GM18909 (cell line): ENCODE measurements at regions not wholly inside any gene's neighbourhood (a gene's known extent, or its start where the extent isn't known, plus 50 kb on each side); places are given as distances from the start of the nearest gene placed in this dataset.

Source experiments
- ATAC-seq: cut with Tn5 transposase; IDR thresholded peaks from one replicate; pipeline ENCODE4 v1.9.1; 2021; ENCODE audit warnings: mild to moderate bottlenecking; ENCODE audit not compliant: unreplicated experiment, poor library complexity

DNA sequence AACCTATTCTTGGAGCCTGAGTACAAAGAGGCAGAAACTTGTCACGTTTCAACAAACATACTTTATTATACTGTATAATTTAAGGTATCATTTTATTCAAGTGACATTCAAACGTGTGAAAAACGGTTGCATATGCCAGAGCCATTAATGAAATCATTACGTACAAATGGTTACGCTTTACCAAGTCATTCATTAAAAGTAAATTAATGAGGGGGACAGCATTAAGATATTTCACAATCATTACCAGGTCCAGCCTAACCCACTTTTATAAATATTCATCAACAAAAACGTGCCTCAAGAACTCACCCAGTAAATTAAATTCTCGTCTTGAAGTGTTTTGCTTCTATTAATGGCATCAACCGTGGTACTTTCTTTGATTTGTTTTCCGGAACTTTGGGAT is 253.0 kb downstream of the RPS24 start:
- no peak for ATAC-seq

DNA sequence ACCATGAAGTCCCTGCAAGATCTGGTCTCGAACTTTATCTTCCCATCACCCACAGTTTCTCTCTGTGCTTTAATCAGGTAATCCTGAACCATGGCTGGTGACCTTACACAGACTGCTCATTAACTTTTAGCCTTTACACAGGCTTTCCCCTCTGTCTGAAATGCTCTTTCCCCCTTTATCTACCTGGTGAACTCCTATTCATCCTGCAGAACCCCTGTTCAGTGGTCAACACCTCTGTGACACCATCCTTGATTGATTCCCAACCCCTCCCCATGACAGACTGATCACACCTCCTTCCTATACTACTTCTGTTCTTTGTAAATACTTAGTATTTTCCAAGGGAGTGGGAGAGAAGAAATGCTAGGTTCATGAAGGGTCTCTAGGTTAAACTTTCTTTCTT is 254.0 kb downstream of the RPS24 start:
- no peak for ATAC-seq

DNA sequence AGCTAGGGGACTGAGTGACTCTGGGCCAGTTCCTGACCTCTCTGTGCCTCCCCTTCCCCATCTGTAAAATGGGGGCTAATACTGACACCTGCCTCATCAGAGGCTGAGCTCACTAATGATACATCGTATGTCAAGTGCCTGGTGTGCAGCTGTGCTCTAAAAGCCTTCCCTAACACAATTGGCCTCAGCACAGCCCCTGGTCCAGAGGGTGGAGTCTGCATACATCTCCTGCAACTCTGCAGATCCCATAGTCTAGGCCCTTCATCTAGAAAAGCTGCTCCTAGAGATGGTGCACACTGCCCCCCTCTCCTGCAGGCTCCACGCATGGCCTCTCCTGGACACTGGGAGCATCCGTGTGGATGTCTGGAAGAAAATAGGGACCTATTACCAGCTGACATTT is 255.0 kb downstream of the RPS24 start:
- ATAC-seq = no peak

DNA sequence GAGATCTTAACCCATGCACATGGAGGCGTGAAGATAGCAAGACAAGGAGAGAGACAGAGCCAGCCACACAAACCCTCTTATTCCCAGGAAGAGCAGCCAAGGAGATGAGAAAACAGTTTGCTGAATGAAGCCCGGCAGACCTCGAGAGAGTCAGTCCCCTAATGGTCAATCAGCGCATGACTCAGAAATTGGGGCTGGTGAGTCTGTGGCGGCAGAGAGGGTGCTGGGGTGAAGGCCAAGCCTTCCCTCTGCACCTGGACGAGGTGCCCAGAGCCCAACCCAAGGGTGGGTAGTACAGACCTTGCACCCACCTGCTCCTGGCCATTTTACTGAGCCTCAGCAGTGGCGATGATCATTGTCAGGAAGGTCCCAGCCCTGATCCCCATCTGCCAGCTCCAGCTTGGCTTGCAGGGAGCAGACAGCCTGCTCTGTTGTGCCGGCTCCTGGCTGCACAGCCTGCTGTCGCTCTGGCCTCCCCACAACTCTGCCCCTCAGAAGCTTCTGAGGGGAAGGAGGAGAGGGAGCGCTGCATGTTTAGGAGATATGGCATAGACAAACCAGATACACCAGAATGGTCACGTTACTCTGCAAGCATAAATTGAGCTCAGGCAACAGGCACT is 256.6 kb downstream of the RPS24 start:
- no peak for ATAC-seq

DNA sequence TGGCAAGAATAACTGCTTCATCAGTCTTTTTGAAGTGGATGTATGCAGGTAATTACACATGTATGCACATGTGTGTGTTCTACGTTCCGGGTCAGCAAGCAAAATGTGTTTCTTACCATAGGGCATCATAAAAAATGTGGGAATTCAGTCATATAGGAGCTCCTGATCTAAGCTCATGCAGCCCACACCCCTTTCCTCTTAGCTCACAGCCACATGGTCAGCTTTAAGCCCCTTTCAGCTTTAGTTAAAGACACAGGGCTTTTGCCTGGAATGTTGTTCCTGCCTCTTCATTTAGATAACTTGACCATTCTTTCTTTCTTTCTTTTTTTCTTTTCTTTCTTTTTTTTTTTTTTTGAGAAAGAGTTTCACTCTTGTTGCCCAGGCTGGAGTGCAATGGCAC is 258.1 kb downstream of the RPS24 start:
- no peak for ATAC-seq

DNA sequence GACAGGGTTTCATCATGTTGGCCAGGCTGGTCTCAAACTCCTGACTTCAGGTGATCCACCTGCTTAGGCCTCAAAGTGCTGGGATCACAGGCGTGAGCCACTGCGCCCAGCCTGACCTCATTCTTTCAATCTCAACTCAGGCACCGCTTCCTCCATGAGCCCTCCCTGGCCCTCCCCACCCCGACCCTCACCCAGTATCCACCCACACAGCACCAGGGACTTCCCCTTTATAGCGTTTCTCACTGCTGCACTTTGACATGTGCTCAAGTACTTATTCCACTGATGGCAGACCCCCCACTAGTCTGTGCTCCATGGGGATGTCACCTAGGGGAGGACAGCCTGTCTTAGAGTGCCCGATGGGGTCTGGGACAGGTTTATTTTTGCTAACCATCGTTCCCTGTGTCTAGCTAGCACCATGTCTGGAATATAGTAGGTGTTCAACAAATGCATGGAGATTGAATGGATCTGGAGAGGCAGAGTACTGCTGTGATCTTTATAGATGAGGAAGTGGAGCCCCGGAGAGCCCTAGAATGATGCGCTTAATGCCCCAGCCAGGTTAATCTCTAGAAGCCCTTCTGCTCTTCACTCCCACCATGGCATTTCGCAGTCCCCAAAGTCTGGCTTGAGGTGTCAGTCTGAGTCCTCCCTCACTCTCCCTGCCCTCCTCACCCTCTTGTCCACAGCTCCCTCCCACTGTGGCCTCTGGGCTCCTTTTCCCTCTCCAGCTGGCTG is 258.8 kb downstream of the RPS24 start:
- ATAC-seq = no peak

DNA sequence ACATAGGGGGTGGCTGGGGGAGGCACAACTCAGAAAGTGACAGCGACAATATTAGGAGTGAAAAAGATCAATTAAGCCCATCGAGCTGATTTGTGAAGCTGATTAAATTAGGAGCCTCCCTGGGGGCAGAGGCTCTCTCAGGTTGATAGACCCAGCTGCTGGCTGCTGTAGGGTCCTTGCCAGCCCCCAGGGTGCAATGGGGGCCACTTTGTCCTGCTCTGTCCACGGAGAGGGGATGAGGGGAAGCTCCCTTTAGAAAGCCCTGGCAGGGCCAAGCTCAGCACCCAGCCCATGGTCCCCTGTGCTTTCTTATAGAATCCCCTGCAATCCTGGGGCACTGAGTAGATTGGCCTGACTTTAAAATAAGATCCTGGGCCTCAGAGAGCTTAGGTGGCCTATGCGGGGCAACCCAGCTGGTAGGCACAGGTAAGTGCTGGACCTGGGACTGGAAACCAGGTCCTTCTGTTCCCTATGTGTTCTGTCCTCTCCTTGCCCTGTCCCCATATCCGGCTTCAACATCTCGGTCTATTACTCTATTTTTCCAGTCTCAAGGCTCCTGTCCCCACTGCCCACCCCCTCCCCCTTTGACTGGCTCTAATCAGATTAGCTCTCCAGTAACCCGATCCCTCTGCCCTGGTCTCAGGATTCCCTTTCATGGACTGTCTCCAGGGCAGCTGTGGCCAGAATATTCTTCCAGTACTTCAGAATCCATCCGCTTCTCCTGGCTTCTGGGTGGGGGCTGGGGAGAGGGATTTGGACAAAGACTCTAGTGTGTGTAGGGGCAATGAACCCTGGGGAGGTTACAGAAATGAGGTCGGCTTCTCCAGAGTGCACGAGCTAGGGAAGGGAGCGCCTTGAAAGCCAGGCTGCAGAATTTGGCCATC is 259.6 kb downstream of the RPS24 start:
- ATAC-seq = no peak

DNA sequence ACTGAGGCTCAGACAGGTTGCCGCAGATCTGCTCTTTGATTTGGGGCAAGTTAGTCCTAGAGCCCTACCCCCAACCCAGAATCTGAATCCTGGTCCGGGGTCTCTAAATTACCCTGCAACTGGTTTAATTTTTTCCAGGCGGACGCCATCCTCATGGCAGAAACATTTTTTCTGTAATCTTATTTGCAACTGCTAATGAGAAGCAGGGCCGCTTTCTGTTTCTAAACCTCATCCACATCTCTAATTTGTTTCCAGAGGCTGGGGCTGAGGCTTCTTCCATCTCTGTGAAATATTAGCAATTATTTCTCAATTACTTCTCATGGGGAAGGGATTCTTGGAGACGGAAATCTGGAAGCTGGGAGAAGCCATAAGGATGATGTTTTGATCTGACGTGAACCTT is 261.6 kb downstream of the RPS24 start:
- ATAC-seq = no peak

DNA sequence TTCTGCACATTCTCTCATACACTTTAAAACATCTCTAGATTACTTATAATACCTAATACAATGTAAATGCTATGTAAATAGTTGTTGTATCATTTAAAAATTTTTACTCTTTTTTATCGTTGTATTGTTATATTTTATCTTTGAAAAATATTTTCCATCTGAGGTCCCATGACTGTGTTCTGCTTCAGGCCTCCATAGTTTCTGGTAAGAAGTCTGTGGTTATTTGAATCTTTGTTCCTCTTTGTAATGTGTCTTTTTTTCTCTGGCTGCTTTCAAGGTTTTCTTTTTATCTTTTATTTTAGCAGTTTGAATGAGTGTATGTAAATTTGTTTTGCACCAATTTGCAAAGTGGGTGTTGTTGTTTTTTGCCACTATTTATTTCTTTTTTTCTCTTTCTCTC is 263.1 kb downstream of the RPS24 start:
- ATAC-seq = no peak

DNA sequence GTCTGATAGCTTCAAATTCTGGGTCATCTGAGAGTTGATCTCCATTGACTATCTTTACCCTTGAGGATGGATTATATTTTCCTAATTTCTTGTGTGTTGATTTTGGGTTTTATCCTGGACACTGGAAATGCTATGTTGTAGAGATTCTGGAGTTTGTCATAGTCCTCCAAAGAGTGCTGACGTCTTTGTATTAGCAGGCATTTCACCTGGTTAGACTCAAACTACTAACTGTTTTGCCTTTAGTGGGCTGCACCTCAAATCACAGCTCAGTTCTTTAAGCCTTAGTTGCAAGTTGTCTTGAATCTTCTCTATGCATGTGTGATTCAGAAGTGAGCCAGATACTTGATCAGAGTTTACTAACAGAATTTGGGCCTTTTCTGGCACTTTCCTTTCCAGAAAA is 264.3 kb downstream of the RPS24 start:
- no peak for ATAC-seq

DNA sequence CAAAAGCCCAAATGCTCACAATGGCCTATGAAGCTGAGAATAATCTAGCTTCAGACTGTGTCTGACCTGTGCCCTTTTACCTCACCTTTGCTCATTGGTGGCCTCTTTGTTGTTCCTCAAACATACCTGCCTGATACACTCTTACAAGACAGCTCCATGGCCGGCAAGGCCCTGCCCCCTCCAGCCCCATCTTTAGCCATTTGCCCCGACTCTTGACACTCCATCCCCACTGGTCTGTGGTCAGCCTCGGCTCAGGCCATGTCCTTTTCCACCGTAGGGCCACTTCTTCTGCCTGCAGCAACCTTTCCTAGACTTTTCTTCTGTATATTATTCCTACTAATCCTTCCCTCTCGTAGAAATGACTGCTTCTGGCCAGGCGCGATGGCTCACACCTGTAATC is 265.2 kb downstream of the RPS24 start:
- no peak for ATAC-seq

DNA sequence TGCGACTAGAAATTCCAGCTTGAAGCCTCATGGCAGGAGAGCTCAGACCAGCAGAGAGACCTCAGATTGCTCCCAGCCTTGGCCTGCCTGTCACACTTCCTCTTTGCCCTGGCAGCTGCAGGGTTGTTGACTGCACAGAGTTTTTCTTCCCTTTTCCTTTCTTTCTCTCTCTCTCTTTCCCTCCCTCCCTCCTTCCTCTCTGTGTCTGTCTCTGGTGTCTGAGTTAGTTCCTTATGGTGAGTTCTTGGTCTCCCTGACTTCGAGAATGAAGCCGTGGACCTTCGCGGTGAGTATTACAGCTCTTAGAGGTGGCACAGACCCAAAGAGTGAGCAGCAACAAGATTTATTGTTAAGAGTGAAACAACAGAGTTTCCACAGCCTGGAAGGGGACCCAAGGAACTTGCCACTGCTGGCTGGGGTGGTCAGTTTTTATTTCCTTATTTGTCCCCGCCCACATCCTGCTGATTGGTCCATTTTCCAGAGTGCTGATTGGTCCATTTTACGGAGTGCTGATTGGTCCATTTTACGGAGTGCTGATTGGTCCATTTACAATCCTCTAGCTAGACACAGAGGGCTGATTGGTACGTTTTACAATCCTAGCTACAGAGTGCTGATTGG is 266.3 kb downstream of the RPS24 start:
- ATAC-seq = no peak

DNA sequence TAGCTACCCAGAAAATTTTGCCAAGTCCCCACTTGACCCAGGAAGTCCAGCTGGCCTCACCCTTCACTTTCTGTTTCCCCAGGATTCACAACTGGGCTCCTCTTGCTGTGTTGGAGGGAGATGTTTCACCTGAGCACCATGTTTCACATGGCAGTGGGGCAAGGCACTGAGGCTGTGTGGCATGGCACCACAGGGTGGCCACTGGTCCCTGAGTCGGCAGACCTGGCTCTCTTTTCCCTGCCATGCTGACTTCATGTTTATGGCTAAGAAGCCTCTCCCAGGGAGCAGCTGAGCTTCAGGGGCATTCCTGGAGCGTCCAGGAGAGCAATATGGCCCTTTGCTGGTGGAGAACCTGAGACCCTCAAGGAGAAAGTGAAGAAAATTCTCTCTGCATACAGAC is 266.9 kb downstream of the RPS24 start:
- ATAC-seq = no peak

DNA sequence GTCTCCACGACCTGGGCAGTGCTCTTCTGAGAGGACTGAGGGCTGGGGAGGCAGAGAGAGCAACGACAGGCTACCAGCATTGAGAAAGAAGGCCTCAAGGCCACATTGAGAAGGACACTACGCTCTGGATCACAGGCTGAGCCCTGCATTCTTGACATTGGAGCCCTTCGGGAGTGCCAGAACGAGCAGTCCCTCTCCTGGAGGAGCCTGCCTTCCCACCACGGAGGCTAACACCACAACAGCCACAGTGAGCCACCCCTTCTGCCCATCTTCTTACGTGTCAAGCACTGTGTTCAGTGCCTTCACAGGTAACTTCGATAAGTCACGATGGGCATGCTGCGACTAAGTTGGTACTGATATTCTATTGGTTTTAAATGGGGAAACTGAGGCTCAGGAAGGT is 267.8 kb downstream of the RPS24 start:
- ATAC-seq = no peak

DNA sequence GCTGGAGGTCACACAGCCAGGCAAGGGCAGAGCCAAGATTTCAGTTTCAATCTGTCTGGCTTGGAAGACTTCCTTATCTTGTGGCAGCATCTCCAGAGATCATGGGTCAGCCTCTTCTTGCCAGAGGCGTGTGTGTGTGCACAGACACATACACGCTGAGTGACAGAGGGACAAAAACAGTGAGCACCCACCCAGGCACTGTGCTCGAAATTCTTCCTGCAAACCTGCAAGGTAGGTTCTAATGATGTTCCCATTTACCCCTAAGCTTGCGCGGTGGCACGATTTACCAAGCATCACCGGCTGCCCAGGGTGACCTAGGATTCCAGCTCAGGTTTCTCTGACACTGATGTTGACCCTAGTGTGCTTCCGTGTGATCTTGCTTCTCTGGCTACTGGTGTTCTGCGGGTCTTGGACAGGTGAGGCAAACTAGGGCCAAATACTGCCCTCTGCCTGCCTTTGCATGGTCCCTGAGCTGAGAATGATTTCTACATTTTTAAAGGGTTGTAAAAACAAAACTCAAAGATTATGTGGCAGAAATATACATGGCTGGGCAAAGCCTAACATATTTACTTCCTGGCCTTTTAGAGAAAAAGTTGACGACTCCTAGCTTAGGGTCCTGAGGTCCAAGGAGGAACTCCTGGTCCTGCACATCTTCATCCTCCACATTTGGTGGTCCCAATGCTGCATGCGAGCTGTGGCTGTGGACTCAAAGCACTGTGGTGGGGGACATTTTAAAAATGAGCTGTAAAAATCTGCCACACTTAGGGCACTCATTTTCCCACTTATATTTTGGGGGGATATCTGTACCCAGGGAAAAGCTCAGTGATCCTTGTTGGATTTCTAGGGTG is 268.5 kb downstream of the RPS24 start:
- ATAC-seq = no peak

DNA sequence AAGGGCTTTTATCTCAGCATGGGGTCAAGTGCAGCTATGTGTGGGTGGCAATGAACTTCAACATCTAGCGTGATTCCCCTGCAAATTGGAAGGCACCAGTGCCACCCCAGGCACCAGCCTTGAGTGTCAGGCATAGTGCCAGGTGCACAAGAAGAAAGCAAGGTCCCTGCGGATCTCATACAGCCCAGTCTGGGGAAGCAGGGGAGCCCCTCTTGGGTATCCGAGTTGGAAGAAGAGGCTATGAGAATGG is 269.0 kb downstream of the RPS24 start:
- ATAC-seq = no peak

DNA sequence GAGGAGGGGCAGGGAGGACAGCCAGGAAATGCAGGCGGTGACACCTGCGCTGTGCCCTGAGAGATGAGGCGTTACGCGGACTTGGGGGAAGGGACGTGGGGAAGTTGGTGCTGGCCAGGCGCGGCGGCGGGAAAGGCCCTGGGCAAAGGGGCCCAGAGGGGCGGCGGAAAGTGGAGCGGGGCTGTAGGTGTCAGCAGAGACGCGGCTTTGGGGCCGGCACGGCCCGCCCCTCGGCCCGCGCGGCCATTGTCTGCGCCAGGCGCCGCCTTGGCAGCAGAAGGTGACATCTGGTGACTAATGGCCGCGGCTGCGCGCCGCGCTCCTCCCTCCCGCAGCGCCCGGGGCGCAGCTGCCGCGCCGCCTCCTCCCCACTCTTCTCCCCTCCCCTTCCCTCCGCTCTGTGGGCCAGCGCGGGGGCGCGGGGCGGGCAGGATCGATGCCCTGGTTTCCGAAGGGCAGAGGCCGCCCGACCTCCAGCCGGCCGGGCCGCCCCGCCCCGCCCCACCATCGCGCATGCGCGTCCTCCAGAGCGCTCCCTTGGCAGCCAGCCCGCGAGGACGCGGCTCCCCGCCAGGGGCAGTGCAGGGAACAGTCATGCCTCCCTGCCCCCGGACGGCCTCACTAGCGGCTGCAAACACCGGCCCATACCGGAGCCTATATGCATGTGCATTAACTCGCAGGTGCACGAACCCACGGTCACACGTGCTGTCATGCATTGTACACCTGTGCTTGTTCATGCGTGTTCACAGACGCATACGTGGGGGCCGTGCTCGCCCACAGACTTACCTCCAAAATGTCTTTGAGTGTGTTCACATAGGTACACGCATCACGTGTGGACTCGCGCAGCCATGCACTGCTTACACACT is 269.6 kb downstream of the RPS24 start:
- peak; percentile 90 for ATAC-seq

DNA sequence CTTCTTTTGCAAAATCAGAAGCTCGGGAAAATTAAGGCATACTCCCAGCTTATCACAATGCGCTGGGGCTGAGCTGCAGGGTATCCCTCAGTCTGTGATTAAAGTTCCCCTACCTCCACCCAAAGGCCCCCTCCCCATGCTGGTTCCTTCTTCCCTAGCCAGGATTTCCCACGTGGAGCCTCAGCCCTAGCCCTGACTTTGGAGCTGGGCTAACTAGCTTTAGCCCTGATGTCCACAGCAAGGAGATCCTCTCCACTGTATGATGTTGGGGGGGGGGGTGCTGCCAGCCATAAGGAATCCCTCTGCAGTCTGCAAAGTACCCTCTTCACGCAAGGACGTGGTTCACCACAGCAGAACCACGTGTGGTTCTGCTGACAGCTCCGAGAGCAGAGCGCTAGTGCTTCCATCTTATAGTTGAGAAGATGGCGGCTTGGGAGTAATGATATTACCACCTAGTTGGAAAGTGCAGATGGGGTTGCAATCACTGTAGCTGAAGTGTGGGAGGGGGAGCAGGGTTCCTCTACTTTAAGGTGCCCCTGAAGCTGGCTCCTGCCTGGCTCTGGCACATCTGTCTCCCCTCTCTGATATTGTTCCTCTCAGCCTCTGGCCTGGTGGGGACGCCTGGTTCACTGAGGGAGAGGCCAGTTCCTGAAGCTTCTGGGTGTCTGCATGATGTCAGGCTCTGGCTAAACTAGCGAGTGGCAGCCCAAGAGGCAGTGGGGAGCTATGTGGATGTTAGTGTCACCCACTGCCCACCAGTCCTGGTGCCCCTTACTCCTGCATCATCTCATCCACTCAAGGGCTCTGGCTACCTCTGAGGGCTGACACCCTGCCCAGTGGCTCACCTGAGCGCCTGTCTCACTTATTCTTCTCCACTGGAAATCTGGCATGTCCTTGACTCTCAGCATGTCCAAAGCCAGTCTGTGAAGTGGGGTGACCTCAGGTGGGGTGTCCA is 270.7 kb downstream of the RPS24 start:
- ATAC-seq = no peak
